GM23338 (cell line): ENCODE measurements at regions not wholly inside any gene's neighbourhood (a gene's known extent, or its start where the extent isn't known, plus 50 kb on each side); places are given as distances from the start of the nearest gene placed in this dataset.

Source experiments
- ATAC-seq: fragments of 200-7000 bp; cut with Tn5 transposase; 3 replicates; pipeline ENCODE4 v1.9.1; 2020
- DNase-seq: peaks from one replicate; pipeline ENCODE4 v3.0.0-alpha.2; 2015; ENCODE audit warnings: low spot score
- H2AFZ ChIP-seq: fragments of 200-600 bp; sonication (generic); 2 replicates; pipeline ENCODE4 v1.8.0; 2016; ENCODE audit warnings: antibody characterized with exemption, mild to moderate bottlenecking, moderate library complexity
- H3F3A ChIP-seq: fragments of 200-600 bp; sonication (generic); replicated peaks from 2 replicates; pipeline ENCODE4 v1.8.0; 2017; ENCODE audit warnings: antibody characterized with exemption, mixed run types, low read depth
- H3K27ac ChIP-seq: fragments of 200-600 bp; sonication (generic); 2 replicates; pipeline ENCODE4 v1.6.1; 2016; ENCODE audit warnings: low read depth
- H3K27me3 ChIP-seq: fragments of 200-600 bp; sonication (generic); 2 replicates; pipeline ENCODE4 v1.8.0; 2016; ENCODE audit warnings: mild to moderate bottlenecking, mixed run types, moderate library complexity; ENCODE audit not compliant: insufficient read depth
- H3K36me3 ChIP-seq: fragments of 200-600 bp; sonication (generic); 2 replicates; pipeline ENCODE4 v1.8.0; 2016; ENCODE audit warnings: mild to moderate bottlenecking; ENCODE audit not compliant: insufficient read depth
- H3K4me1 ChIP-seq: fragments of 200-600 bp; sonication (generic); 2 replicates; pipeline ENCODE4 v1.8.0; 2016; ENCODE audit warnings: mild to moderate bottlenecking, moderate library complexity; ENCODE audit not compliant: insufficient read depth
- H3K4me2 ChIP-seq: fragments of 200-600 bp; sonication (generic); 2 replicates; pipeline ENCODE4 v1.7.1; 2017; ENCODE audit warnings: mixed run types
- H3K4me3 ChIP-seq: fragments of 200-600 bp; sonication (generic); 2 replicates; pipeline ENCODE4 v1.6.1; 2016; ENCODE audit warnings: mixed run types
- H3K79me2 ChIP-seq: fragments of 200-600 bp; sonication (generic); replicated peaks from 2 replicates; pipeline ENCODE4 v1.8.0; 2017; ENCODE audit warnings: mild to moderate bottlenecking; ENCODE audit not compliant: insufficient read depth
- H3K9me2 ChIP-seq: fragments of 200-600 bp; sonication (generic); 2 replicates; pipeline ENCODE4 v1.8.0; 2017; ENCODE audit not compliant: insufficient read depth
- H4K20me1 ChIP-seq: fragments of 200-600 bp; sonication (generic); replicated peaks from 2 replicates; pipeline ENCODE4 v1.8.0; 2017; ENCODE audit warnings: mild to moderate bottlenecking; ENCODE audit not compliant: insufficient read depth
- H3K27ac Mint-ChIP-seq: 2 replicates; pipeline ENCODE4 v1.8.0; 2020; ENCODE audit warnings: inconsistent platforms, mild to moderate bottlenecking, moderate library complexity, mixed read lengths
- H3K27me3 Mint-ChIP-seq: 3 replicates; pipeline ENCODE4 v1.8.0; 2022; ENCODE audit warnings: low read depth, mild to moderate bottlenecking, moderate library complexity, mixed read lengths, inconsistent platforms; ENCODE audit not compliant: insufficient read depth, poor library complexity
- H3K36me3 Mint-ChIP-seq: 3 replicates; pipeline ENCODE4 v1.8.0; 2021; ENCODE audit warnings: low read depth, mild to moderate bottlenecking, inconsistent platforms, moderate library complexity, mixed read lengths
- H3K4me1 Mint-ChIP-seq: 3 replicates; pipeline ENCODE4 v1.8.0; 2020; ENCODE audit warnings: mild to moderate bottlenecking, inconsistent platforms, mixed read lengths
- H3K4me3 Mint-ChIP-seq: 3 replicates; pipeline ENCODE4 v1.8.0; 2021; ENCODE audit warnings: moderate library complexity, mild to moderate bottlenecking, inconsistent platforms, mixed read lengths
- H3K9me3 Mint-ChIP-seq: 3 replicates; pipeline ENCODE4 v1.8.0; 2020; ENCODE audit warnings: moderate library complexity, mild to moderate bottlenecking, inconsistent platforms, mixed read lengths
- CREB1 ChIP-seq: fragments of 250-450 bp; sonication (Bioruptor Pico); IDR thresholded peaks from 2 replicates; pipeline ENCODE4 v1.5.0; 2020; ENCODE audit warnings: low read depth, mild to moderate bottlenecking, moderate library complexity
- CTCF ChIP-seq, 2 experiments: fragments of 200-600 bp in 1 of 2; sonication (generic) in 1 of 2; conservative IDR thresholded peaks; 2 replicates each; pipeline versions ENCODE4 v1.5.1 to v1.6.1; 2016 to 2017; ENCODE audit warnings: antibody characterized with exemption in 2 of 2, low read depth in 2 of 2, mild to moderate bottlenecking in 2 of 2, moderate library complexity in 1 of 2
- ETS1 ChIP-seq: IDR thresholded peaks from 2 replicates; pipeline ENCODE4 v1.6.1; 2016; ENCODE audit warnings: antibody characterized with exemption
- EZH2 ChIP-seq: fragments of 200-600 bp; sonication (generic); IDR thresholded peaks from one replicate; pipeline ENCODE4 v1.8.0; 2017; ENCODE audit warnings: antibody characterized with exemption, mild to moderate bottlenecking, low read depth; ENCODE audit not compliant: unreplicated experiment
- EZH2phosphoT487 ChIP-seq: fragments of 200-600 bp; sonication (generic); IDR thresholded peaks from one replicate; pipeline ENCODE4 v1.8.1; 2018; ENCODE audit warnings: antibody characterized with exemption; ENCODE audit not compliant: unreplicated experiment
- JUNB ChIP-seq: IDR thresholded peaks from one replicate; pipeline ENCODE4 v1.6.1; 2016; ENCODE audit warnings: antibody characterized with exemption; ENCODE audit not compliant: unreplicated experiment
- STAT1 ChIP-seq: IDR thresholded peaks from one replicate; pipeline ENCODE4 v1.6.1; 2016; ENCODE audit warnings: antibody characterized with exemption; ENCODE audit not compliant: unreplicated experiment
- ZNF114 ChIP-seq: fragments of 250-450 bp; sonication (Bioruptor Pico); IDR thresholded peaks from 2 replicates; pipeline ENCODE4 v1.5.0; 2020; ENCODE audit warnings: mild to moderate bottlenecking, moderate library complexity
- ZNF331 ChIP-seq: fragments of 250-450 bp; sonication (Bioruptor Pico); IDR thresholded peaks from 2 replicates; pipeline ENCODE4 v1.5.0; 2020; ENCODE audit warnings: low read depth, mild to moderate bottlenecking, moderate library complexity

- Histone ChIP-seq H3K4me2 (no peak overlapping the region), H4K20me1 (no peaks in the 10 kb centered on the region), H3K4me1 (no peaks in the 10 kb centered on the region), H3K4me3 (no peak overlapping the region), H2AFZ (no peak overlapping the region), H3K9me2 (peaks cover 8% of the 10 kb centered on the region; the same call in 1 of the 2 replicates), H3K27me3 (no peaks in the 10 kb centered on the region), H3K27ac (no peak overlapping the region), H3K36me3 (no peaks in the 10 kb centered on the region), H3K79me2 (no peaks in the 10 kb centered on the region), H3F3A (no peaks in the 10 kb centered on the region)
- TF ChIP-seq ZNF114 (CRISPR knock-in tag) (no peak), JUNB (no peak), EZH2phosphoT487 (no peak), EZH2 (no peak), ETS1 (no peak), CTCF (conservative IDR thresholded peaks at IDR 0.05; ENCODE audit: low read depth in 2 of 2) (no peak)
- DNase-seq (no peak), ATAC-seq (no peak)
- Mint-ChIP-seq H3K36me3 (no peaks in the 10 kb centered on the region), H3K27me3 (peaks cover 3% of the 10 kb centered on the region), H3K27ac (no peak overlapping the region; the same call in 1 of the 2 replicates), H3K4me3 (no peak overlapping the region), H3K4me1 (peaks cover 4% of the 10 kb centered on the region; the same call in 2 of the 3 replicates), H3K9me3 (no peaks in the 10 kb centered on the region)
Measured at GRCh38 chr2:19045151-19045550, 313.3 kb downstream of the OSR1 start.

- Histone ChIP-seq H3K79me2 (no peaks in the 10 kb centered on the region), H3K27me3 (no peaks in the 10 kb centered on the region), H4K20me1 (no peaks in the 10 kb centered on the region), H3K9me2 (peaks cover 6% of the 10 kb centered on the region; the same call in 1 of the 2 replicates), H2AFZ (no peak overlapping the region), H3K27ac (no peak overlapping the region), H3K36me3 (no peaks in the 10 kb centered on the region), H3F3A (no peaks in the 10 kb centered on the region), H3K4me1 (no peaks in the 10 kb centered on the region), H3K4me2 (no peak overlapping the region), H3K4me3 (no peak overlapping the region)
- Mint-ChIP-seq H3K9me3 (no peaks in the 10 kb centered on the region), H3K4me1 (peaks cover 4% of the 10 kb centered on the region; the same call in 2 of the 3 replicates), H3K27ac (peak overlapping the region; percentile 55; the same call in 1 of the 2 replicates), H3K4me3 (no peak overlapping the region), H3K36me3 (no peaks in the 10 kb centered on the region), H3K27me3 (no peaks in the 10 kb centered on the region)
- DNase-seq (no peak), ATAC-seq (no peak)
- no peak for TF ChIP-seq EZH2phosphoT487
Measured at GRCh38 chr2:19043893-19044292, 314.5 kb downstream of the OSR1 start.

- H3K4me3 ChIP-seq, result no peak overlapping the region
- no peak overlapping the region for H3K4me2 ChIP-seq
- H3K4me1 ChIP-seq, result no peaks in the 10 kb centered on the region
- DNase-seq, result no peak
- no peaks in the 10 kb centered on the region for H3K79me2 ChIP-seq
- H4K20me1 ChIP-seq, result no peaks in the 10 kb centered on the region
- no peaks in the 10 kb centered on the region for H3K27me3 ChIP-seq
- no peak overlapping the region for H3K4me3 Mint-ChIP-seq
- no peak overlapping the region for H2AFZ ChIP-seq
- no peaks in the 10 kb centered on the region for H3F3A ChIP-seq
- H3K9me3 Mint-ChIP-seq, result no peaks in the 10 kb centered on the region
- H3K27me3 Mint-ChIP-seq, result no peaks in the 10 kb centered on the region
- ATAC-seq, result no peak
- H3K9me2 ChIP-seq, result no peaks in the 10 kb centered on the region
- H3K36me3 ChIP-seq, result no peaks in the 10 kb centered on the region
- peaks cover 4% of the 10 kb centered on the region; the same call in 2 of the 3 replicates for H3K4me1 Mint-ChIP-seq
- no peak overlapping the region for H3K27ac ChIP-seq
- no peaks in the 10 kb centered on the region for H3K36me3 Mint-ChIP-seq
- H3K27ac Mint-ChIP-seq, result no peak overlapping the region
- TF ChIP-seq ZNF114 (CRISPR knock-in tag), result no peak
- TF ChIP-seq STAT1, result no peak
- no peak for TF ChIP-seq ETS1
- no peak for TF ChIP-seq JUNB
- TF ChIP-seq CREB1 (CRISPR knock-in tag), result no peak
- no peak for TF ChIP-seq EZH2phosphoT487
- no peak for TF ChIP-seq EZH2
- no peak for TF ChIP-seq ZNF331 (CRISPR knock-in tag)
Measured at GRCh38 chr2:19041434-19042041, 316.9 kb downstream of the OSR1 start.
